DND-41 (cell line): ENCODE measurements at regions not wholly inside any gene's neighbourhood (a gene's known extent, or its start where the extent isn't known, plus 50 kb on each side); places are given as distances from the start of the nearest gene placed in this dataset.

Source experiments
- EZH2 ChIP-seq: IDR thresholded peaks from 3 replicates; pipeline ENCODE4 v1.6.1; 2012; ENCODE audit warnings: borderline replicate concordance, low read depth, mild to moderate bottlenecking, moderate library complexity, low read length, inconsistent platforms; ENCODE audit not compliant: severe bottlenecking
- TF ChIP-seq, protein P1 (sequence below): IDR thresholded peaks from 2 replicates; pipeline ENCODE4 v1.5.1; 2012; ENCODE audit warnings: borderline replicate concordance, low read length, moderate library complexity, mild to moderate bottlenecking; ENCODE audit not compliant: poor library complexity, severe bottlenecking; ENCODE audit errors: extremely low read depth

DNA sequence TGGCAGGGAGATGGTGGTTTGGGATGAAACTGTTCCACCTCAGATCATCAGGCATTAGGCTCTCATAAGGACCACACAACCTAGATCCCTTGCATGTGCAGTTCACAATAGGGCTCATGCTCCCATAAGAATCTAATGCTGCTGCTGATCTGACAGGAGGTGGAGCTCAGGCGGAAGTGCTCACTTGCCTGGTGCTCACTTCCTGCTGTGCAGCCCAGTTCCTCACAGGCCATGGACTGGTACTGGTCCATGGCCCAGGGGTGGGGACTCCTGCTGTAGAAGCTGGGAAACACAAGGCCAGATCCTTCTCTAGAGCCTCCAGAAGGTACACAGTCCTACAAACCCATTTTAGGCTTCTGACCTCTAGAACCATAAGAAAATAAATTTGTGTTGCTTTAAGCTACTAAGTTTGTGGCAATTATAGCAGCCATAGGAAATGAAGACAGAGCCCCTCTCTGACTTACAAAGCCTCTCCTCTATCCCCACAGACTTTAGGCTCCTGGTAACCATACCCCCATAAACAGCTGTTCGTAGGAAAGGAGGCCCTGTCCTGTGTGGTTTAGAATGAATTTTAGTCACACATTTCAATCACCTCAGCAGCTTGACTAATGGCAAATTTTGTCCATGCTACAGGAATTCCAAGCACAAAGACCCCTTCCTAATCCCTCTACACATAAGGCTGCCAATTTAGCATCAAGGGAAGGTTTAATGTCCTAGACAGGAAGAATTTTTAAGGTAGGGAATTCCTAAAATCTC lies 206.1 kb upstream of the PHYHIPL start:
- TF ChIP-seq, protein P1, sequence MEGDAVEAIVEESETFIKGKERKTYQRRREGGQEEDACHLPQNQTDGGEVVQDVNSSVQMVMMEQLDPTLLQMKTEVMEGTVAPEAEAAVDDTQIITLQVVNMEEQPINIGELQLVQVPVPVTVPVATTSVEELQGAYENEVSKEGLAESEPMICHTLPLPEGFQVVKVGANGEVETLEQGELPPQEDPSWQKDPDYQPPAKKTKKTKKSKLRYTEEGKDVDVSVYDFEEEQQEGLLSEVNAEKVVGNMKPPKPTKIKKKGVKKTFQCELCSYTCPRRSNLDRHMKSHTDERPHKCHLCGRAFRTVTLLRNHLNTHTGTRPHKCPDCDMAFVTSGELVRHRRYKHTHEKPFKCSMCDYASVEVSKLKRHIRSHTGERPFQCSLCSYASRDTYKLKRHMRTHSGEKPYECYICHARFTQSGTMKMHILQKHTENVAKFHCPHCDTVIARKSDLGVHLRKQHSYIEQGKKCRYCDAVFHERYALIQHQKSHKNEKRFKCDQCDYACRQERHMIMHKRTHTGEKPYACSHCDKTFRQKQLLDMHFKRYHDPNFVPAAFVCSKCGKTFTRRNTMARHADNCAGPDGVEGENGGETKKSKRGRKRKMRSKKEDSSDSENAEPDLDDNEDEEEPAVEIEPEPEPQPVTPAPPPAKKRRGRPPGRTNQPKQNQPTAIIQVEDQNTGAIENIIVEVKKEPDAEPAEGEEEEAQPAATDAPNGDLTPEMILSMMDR, result no peak
- TF ChIP-seq EZH2, result no peak
